ENCODE measurements at regions not wholly inside any gene's neighbourhood (a gene's known extent, or its start where the extent isn't known, plus 50 kb on each side); places are given as distances from the start of the nearest gene placed in this dataset.

GRCh38 chr4:141890279-141890678 is 253.9 kb downstream of the IL15 start:
- TF ChIP-seq, protein P1, sequence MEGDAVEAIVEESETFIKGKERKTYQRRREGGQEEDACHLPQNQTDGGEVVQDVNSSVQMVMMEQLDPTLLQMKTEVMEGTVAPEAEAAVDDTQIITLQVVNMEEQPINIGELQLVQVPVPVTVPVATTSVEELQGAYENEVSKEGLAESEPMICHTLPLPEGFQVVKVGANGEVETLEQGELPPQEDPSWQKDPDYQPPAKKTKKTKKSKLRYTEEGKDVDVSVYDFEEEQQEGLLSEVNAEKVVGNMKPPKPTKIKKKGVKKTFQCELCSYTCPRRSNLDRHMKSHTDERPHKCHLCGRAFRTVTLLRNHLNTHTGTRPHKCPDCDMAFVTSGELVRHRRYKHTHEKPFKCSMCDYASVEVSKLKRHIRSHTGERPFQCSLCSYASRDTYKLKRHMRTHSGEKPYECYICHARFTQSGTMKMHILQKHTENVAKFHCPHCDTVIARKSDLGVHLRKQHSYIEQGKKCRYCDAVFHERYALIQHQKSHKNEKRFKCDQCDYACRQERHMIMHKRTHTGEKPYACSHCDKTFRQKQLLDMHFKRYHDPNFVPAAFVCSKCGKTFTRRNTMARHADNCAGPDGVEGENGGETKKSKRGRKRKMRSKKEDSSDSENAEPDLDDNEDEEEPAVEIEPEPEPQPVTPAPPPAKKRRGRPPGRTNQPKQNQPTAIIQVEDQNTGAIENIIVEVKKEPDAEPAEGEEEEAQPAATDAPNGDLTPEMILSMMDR (IDR thresholded peaks at IDR 0.05): no peak
- TF ChIP-seq POLR2A (IDR thresholded peaks at IDR 0.05) (no peak), EP300 (IDR thresholded peaks at IDR 0.05) (no peak)
